C4-2B (cell line): ENCODE measurements at regions not wholly inside any gene's neighbourhood (a gene's known extent, or its start where the extent isn't known, plus 50 kb on each side); places are given as distances from the start of the nearest gene placed in this dataset.

ENCODE experiments used
- CTCF ChIP-seq: fragments of 450-650 bp; conservative IDR thresholded peaks from 2 replicates; pipeline ENCODE4 v1.5.1; 2017; ENCODE audit warnings: mild to moderate bottlenecking
- ZFX ChIP-seq: fragments of 450-650 bp; IDR thresholded peaks from 2 replicates; pipeline ENCODE4 v1.6.1; 2017

- TF ChIP-seq CTCF (no peak), ZFX (no peak)
These were observed 471.0 kb upstream of the MEF2C start for GRCh38 chr5:89353837-89354551.
